GM19023 (cell line): ENCODE measurements at regions not wholly inside any gene's neighbourhood (a gene's known extent, or its start where the extent isn't known, plus 50 kb on each side); places are given as distances from the start of the nearest gene placed in this dataset.
"Not testable (repeated sequence)": the region's sequence is repeated elsewhere in the genome, so short reads cannot be mapped to it uniquely, and the experiment has no call there.

Experiments
- ATAC-seq: cut with Tn5 transposase; IDR thresholded peaks from one replicate; pipeline ENCODE4 v1.9.1; 2021; ENCODE audit warnings: mild to moderate bottlenecking, moderate library complexity; ENCODE audit not compliant: unreplicated experiment

DNA sequence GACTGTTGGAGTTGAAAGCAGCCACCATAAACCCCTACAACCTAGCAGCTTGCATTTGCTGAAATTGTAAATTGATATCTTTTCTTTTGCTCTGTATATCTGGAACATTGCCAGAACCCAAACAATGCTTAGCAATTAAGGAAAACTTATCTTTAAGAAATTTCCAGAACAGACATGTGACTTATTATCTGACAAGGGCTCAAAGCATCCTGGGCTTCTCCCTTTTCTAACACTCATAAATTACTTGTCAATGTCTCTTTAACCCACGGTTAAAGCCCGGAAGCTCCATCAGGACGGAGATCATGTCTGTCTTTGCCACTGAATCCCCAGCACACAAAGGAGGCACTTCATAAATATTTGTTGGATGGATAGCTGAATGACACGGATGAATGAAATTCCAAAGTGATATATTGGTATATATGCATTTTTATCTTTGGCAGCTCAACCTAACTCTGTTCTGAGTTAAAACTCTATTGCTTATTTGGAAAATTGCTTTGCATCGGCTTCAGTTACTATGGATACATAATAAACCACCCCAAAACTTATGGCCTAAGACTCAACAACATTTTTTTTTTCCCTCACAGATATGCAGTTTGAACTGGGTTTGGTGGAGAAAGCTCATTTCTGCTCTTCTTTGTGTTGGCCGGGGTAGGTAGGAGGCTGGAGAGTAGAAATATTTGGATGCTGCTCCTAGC, 103.1 kb upstream of the CLINT1 start:
- ATAC-seq = no peak

DNA sequence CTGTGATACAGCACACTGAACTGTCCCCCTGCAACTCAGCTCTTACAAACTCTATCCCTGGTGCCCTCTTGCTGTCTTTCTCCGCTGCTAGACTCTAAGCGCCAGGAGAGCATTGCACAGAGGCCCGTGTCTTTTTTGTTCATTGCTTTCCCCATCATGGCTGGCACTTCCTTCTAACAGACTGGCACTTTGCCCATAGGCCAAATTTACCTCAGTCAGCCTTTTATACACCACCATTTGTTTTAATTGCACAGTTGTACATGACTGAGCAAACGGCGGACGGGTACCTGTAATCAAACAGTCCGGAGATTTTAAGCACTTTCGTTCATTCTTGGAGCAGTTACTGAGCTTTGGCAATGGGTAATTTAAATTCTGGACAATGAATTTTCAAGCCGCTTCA, 102.2 kb upstream of the CLINT1 start:
- no peak for ATAC-seq

DNA sequence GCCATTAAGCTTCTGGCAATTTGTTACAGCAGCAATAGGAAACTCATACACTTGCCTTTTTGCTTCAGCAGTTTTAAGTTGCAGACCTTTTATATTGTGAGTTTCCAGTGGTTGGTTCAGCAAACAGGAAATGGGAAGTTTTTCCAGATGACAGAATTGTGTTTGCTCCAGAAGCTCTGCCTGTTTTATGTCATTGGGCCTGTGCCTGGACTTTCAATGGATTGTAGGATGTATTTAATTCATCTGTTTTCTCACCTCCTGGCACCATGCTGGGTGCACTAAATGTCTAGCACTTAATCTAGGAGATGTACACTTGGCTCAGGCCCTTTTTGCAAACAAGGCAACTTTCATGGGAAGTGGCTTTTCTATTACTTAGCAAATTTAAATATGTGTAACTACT, 100.4 kb upstream of the CLINT1 start:
- no peak for ATAC-seq

GRCh38 chr5:157956271-157956885, 97.4 kb upstream of the CLINT1 start:
- ATAC-seq = no peak

- ATAC-seq = no peak
These were observed 96.7 kb upstream of the CLINT1 start for GRCh38 chr5:157955541-157956172.

DNA sequence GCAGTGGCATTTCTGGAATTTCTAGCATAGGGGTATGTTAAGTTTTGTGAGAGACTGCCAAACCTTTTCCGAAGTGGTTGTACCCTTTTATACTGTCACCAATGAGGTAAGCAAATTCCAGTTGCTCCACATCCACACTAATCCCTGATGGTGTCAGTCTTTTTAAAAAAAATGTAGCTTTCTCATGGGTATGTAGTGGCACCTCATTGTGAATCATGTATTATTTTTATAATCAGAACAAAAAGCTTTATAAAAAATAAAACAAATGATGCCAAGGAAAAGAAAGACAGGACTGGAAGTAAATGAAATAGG, 93.4 kb upstream of the CLINT1 start:
- ATAC-seq = no peak

DNA sequence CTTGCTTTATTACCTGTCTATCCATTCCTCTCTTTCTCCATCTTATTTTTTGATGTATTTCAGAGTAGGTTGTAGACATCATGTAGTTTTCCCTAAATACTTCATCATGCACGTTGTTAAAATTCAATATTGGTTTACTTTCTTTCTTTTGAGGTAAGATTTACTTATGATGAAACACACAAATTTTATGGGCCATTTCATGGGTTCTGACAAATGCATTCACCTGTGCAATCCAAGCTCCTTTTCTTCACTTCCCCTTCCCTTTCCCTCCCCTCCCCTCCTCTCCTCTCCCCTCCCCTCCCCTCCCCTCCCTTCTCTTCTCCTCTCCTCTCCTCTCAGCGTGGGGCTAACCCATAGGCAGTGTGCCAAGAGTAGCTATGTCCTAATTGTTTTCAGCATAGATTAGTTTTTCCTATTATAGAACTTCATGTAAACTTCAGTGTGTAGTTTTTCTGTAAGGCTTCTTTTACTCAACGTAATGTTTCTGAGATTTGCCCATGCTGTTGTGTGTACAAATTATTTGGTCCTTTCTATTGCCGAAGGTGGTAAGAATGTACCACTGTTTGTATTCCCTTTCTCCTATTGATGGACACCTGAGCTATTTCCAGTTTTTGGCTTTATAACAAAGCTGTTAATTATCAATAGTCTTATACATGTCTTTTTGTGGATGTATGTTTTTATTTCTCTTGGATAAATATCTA, 92.9 kb upstream of the CLINT1 start:
- ATAC-seq = no peak

DNA sequence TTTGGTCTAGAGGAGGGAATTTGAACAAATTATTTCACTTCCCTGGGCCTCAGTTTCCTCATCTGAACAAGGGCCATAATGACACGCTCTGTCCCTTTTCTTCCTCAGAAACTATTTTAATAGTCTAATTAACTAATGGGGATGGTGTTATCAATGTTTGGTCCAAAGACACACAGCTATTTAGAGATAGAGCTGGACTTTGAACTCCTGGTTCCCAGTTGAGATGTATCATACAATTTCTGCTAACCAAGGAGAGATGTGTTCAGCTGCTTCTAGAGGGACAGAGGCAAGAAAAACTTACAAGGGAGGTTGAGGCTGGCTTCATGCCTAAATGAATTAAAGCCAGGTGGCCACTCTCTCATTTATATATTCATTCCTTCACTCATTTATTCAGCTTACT, 90.6 kb upstream of the CLINT1 start:
- no peak for ATAC-seq

- ATAC-seq = peak; percentile 80
These were observed 89.9 kb upstream of the CLINT1 start for GRCh38 chr5:157948738-157949410.

- ATAC-seq = no peak
These were observed 88.2 kb upstream of the CLINT1 start for GRCh38 chr5:157947156-157947555.

GRCh38 chr5:157945822-157946221, 86.9 kb upstream of the CLINT1 start:
- not testable (repeated sequence) for ATAC-seq

GRCh38 chr5:157944938-157945337, 86.0 kb upstream of the CLINT1 start:
- no peak for ATAC-seq

GRCh38 chr5:157944077-157944633, 85.2 kb upstream of the CLINT1 start:
- ATAC-seq = no peak

GRCh38 chr5:157942595-157942994, 83.7 kb upstream of the CLINT1 start:
- ATAC-seq = no peak

GRCh38 chr5:157941616-157942015, 82.7 kb upstream of the CLINT1 start:
- ATAC-seq = no peak

DNA sequence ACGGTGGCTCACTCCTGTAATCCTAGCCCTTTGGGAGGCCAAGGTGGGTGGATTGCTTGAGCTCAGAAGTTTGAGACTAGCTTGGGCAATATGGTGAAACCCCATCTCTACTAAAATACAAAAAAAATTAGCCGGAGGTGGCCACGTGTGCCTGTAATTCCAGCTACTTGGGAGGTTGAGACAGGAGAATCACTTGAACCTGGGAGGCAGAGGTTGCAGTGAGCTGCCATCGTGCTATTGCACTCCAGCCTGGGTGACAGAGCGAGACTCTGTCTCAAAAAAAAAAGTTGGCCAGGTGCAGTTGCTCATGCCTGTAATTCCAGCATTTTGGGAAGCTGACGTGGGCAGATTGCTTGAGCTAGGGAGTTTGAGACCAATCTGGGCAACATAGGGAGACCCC, 79.2 kb upstream of the CLINT1 start:
- ATAC-seq = not testable (repeated sequence)

GRCh38 chr5:157936776-157937501, 78.0 kb upstream of the CLINT1 start:
- ATAC-seq = not testable (repeated sequence)

DNA sequence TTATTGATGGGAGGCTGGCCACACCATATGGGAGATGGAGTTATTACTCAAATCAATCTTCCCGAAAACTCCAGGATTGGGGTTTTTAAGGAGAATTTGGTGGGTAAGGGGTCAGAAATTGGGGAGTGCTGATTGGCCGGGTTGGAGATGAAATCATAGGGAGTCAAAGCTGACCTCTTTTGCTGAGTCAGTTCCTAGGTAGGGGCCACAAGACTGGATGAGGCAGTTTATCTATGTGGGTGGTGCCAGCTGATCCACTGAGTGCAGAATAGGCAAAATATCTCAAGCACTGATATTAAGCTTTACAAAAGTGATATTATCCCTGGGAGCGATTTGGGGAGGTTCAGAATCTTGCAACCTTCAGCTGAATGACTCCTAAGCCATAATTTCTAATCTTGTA, 75.7 kb upstream of the CLINT1 start:
- ATAC-seq = no peak

GRCh38 chr5:157933005-157933404, 74.1 kb upstream of the CLINT1 start:
- no peak for ATAC-seq

GRCh38 chr5:157930710-157931109, 71.8 kb upstream of the CLINT1 start:
- no peak for ATAC-seq
